Stimulated activated CD8-positive, alpha-beta memory T cell treated with anti-CD3 and anti-CD28 coated beads, Interleukin-12 subunit alpha, Interleukin-12 subunit beta, amount 100 ng/mL, for 24 hours (primary cell): ENCODE measurements at regions not wholly inside any gene's neighbourhood (a gene's known extent, or its start where the extent isn't known, plus 50 kb on each side); places are given as distances from the start of the nearest gene placed in this dataset.
A peak's percentile ranks its signal among the peaks of the same experiment; 100 is the strongest.
"Not testable (repeated sequence)": the region's sequence is repeated elsewhere in the genome, so short reads cannot be mapped to it uniquely, and the experiment has no call there.

ENCODE experiments used
- DNase-seq: peaks from one replicate; pipeline ENCODE4 v3.0.0-alpha.2; 2020; ENCODE audit errors: extremely low read depth

GRCh38 chr12:76180401-76181277 is 96.2 kb upstream of the NAP1L1 start:
- DNase-seq: no peak

GRCh38 chr12:76178452-76178851 is 94.0 kb upstream of the NAP1L1 start:
- no peak for DNase-seq

GRCh38 chr12:76177821-76178220 is 93.3 kb upstream of the NAP1L1 start:
- no peak for DNase-seq

- no peak for DNase-seq
Observed at GRCh38 chr12:76176940-76177339, 92.5 kb upstream of the NAP1L1 start.

GRCh38 chr12:76175946-76176345 is 91.5 kb upstream of the NAP1L1 start:
- not testable (repeated sequence) for DNase-seq

GRCh38 chr12:76173756-76174155 is 89.3 kb upstream of the NAP1L1 start:
- no peak for DNase-seq

GRCh38 chr12:76158518-76159321 is 74.2 kb upstream of the NAP1L1 start:
- peak; percentile 59 for DNase-seq

GRCh38 chr12:76156726-76157125 is 72.2 kb upstream of the NAP1L1 start:
- DNase-seq: no peak

GRCh38 chr12:76156314-76156713 is 71.8 kb upstream of the NAP1L1 start:
- DNase-seq: no peak

GRCh38 chr12:76155157-76155670 is 70.7 kb upstream of the NAP1L1 start:
- DNase-seq: no peak

- DNase-seq: no peak
Observed at GRCh38 chr12:76153616-76154015, 69.1 kb upstream of the NAP1L1 start.

GRCh38 chr12:76152181-76152807 is 67.8 kb upstream of the NAP1L1 start:
- no peak for DNase-seq

GRCh38 chr12:76144245-76144549 is 59.7 kb upstream of the NAP1L1 start:
- DNase-seq: no peak

GRCh38 chr12:76143343-76144244 is 59.1 kb upstream of the NAP1L1 start:
- no peak for DNase-seq

GRCh38 chr12:76142305-76142704 is 57.8 kb upstream of the NAP1L1 start:
- DNase-seq: no peak

GRCh38 chr12:76138656-76139055 is 54.2 kb upstream of the NAP1L1 start:
- no peak for DNase-seq

GRCh38 chr12:76137606-76138005 is 53.1 kb upstream of the NAP1L1 start:
- no peak for DNase-seq

- no peak for DNase-seq
Observed at GRCh38 chr12:76135456-76135855, 51.0 kb upstream of the NAP1L1 start.
